CD14-positive monocyte (primary cell): ENCODE measurements at regions not wholly inside any gene's neighbourhood (a gene's known extent, or its start where the extent isn't known, plus 50 kb on each side); places are given as distances from the start of the nearest gene placed in this dataset.

Experiments used
- DNase-seq, 3 donors: peaks; one replicate each; pipeline ENCODE4 v3.0.0-alpha.2; 2011 to 2022
- H2AFZ ChIP-seq: 2 replicates; pipeline ENCODE4 v1.6.0; 2012; ENCODE audit warnings: mild to moderate bottlenecking, low read depth, low read length, inconsistent platforms; ENCODE audit not compliant: insufficient read depth, poor library complexity, severe bottlenecking
- H3K27ac ChIP-seq, 2 donors: 1 replicate in 1 of 2; 2 replicates in 1 of 2; pipeline ENCODE4 v1.5.1; 2012 to 2013; ENCODE audit warnings: low read length in 2 of 2, control low read depth in 1 of 2, inconsistent platforms in 1 of 2, low read depth in 1 of 2, mild to moderate bottlenecking in 1 of 2
- H3K27me3 ChIP-seq, 2 donors: one replicate each; pipeline versions ENCODE4 v1.6.0 to v1.6.1; 2011 to 2013; ENCODE audit warnings: low read length in 2 of 2; ENCODE audit not compliant: control insufficient read depth in 2 of 2, insufficient read depth in 2 of 2
- H3K36me3 ChIP-seq, 2 donors: replicated peaks in 1 of 2; 1 replicate in 1 of 2; 2 replicates in 1 of 2; pipeline versions ENCODE4 v1.5.1 to v1.6.1; 2012 to 2013; ENCODE audit warnings: low read length in 2 of 2, control low read depth in 1 of 2, inconsistent platforms in 1 of 2, mild to moderate bottlenecking in 1 of 2; ENCODE audit not compliant: insufficient read depth in 2 of 2, control insufficient read depth in 1 of 2
- H3K4me1 ChIP-seq, 2 donors: 1 replicate in 1 of 2; 2 replicates in 1 of 2; pipeline versions ENCODE4 v1.5.1 to v1.6.1; 2012 to 2013; ENCODE audit warnings: low read length in 2 of 2, control low read depth in 1 of 2, inconsistent platforms in 1 of 2, mild to moderate bottlenecking in 1 of 2, moderate library complexity in 1 of 2; ENCODE audit not compliant: insufficient read depth in 2 of 2, control insufficient read depth in 1 of 2
- H3K4me2 ChIP-seq: replicated peaks from 2 replicates; pipeline ENCODE3; 2012; ENCODE audit warnings: low read length, moderate library complexity, mild to moderate bottlenecking; ENCODE audit not compliant: poor library complexity, severe bottlenecking; ENCODE audit errors: extremely low read depth
- H3K4me3 ChIP-seq, 3 experiments: fragments of 200-600 bp in 1 of 3; sonication (generic) in 1 of 3; replicated peaks in 1 of 3; 1 replicate in 2 of 3; 2 replicates in 1 of 3; pipeline ENCODE4 v1.5.1; 2011 to 2013; ENCODE audit warnings: low read length in 3 of 3, mild to moderate bottlenecking in 3 of 3, control low read depth in 2 of 3, low read depth in 2 of 3, inconsistent platforms in 1 of 3, moderate library complexity in 1 of 3
- H3K79me2 ChIP-seq: 2 replicates; pipeline ENCODE4 v1.6.0; 2012; ENCODE audit warnings: mild to moderate bottlenecking, control low read depth, inconsistent platforms, low read length, moderate library complexity; ENCODE audit not compliant: insufficient read depth
- H3K9ac ChIP-seq: 2 replicates; pipeline ENCODE4 v1.6.0; 2017; ENCODE audit warnings: low read length, mild to moderate bottlenecking; ENCODE audit not compliant: insufficient read depth, poor library complexity, severe bottlenecking
- H3K9me3 ChIP-seq, 2 donors: replicated peaks in 1 of 2; 1 replicate in 1 of 2; 2 replicates in 1 of 2; pipeline versions ENCODE4 v1.5.1 to v1.6.1; 2012 to 2013; ENCODE audit warnings: low read length in 2 of 2, control low read depth in 1 of 2; ENCODE audit not compliant: control insufficient read depth in 1 of 2, insufficient read depth in 1 of 2
- H4K20me1 ChIP-seq: 2 replicates; pipeline ENCODE4 v1.6.0; 2012; ENCODE audit warnings: mild to moderate bottlenecking, low read length, control low read depth, moderate library complexity; ENCODE audit not compliant: insufficient read depth
- H3K27ac Mint-ChIP-seq, 7 donors: one replicate each; pipeline ENCODE4 v1.8.0; 2020; ENCODE audit warnings: mild to moderate bottlenecking in 7 of 7, mixed read lengths in 7 of 7, moderate library complexity in 6 of 7, inconsistent platforms in 2 of 7
- H3K27me3 Mint-ChIP-seq, 3 donors: one replicate each; pipeline ENCODE4 v1.8.0; 2021 to 2022; ENCODE audit warnings: low read depth in 3 of 3, mild to moderate bottlenecking in 3 of 3, mixed read lengths in 3 of 3, moderate library complexity in 3 of 3, inconsistent platforms in 1 of 3
- H3K36me3 Mint-ChIP-seq, 2 donors: one replicate each; pipeline ENCODE4 v1.8.0; 2020; ENCODE audit warnings: mixed read lengths in 2 of 2, inconsistent platforms in 1 of 2, mild to moderate bottlenecking in 1 of 2
- H3K4me1 Mint-ChIP-seq: one replicate; pipeline ENCODE4 v1.8.0; 2020; ENCODE audit warnings: mild to moderate bottlenecking, mixed read lengths
- H3K4me3 Mint-ChIP-seq, 2 donors: one replicate each; pipeline ENCODE4 v1.8.0; 2020; ENCODE audit warnings: mild to moderate bottlenecking in 2 of 2, mixed read lengths in 2 of 2, moderate library complexity in 1 of 2
- H3K9me3 Mint-ChIP-seq, 7 donors: one replicate each; pipeline ENCODE4 v1.8.0; 2020 to 2022; ENCODE audit warnings: mixed read lengths in 7 of 7, mild to moderate bottlenecking in 6 of 7, moderate library complexity in 6 of 7, inconsistent platforms in 2 of 7
- WGBS: methylation state at CpG from one replicate; pipeline ENCODE4 v1.1.5; 2013; ENCODE audit warnings: missing lambda C conversion rate; ENCODE audit not compliant: insufficient coverage; 5-methylcytosine and 5-hydroxymethylcytosine counted together
- intact Hi-C, 2 donors: fragments of 100-400 bp; cut with micrococcal nuclease; formaldehyde crosslinking; loops; one replicate each; pipeline versions ENCODE4 v1.15.0 to v1.15.1; 2023
- TF ChIP-seq, protein P1 (sequence below): fragments of 200-600 bp; IDR thresholded peaks from one replicate; pipeline ENCODE4 v1.8.0; 2022; ENCODE audit warnings: antibody characterized with exemption, mild to moderate bottlenecking

DNA sequence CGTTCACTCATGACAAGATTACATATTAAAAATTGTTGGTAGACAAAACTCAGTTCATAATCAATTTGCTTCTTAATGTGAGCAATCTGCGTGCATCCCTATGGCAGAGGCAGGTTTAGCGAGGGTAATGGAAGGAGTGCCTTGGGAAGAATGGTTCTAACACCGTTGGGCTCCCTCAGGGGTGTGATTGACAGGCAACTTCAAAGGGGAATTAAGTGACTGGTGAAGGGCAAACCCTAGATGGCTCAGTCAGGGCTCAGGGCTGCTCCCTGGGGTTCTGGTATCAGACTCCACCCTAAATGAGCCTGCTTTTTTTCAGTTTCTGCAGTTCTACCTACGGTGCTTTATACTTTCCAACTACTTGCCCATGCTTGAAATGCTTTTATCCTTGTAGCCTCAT is 419.5 kb upstream of the CELF4 start:
- H4K20me1 ChIP-seq: no peaks in the 10 kb centered on the region
- Mint-ChIP-seq H3K9me3 (peaks cover 0 to 8% (median 2%) of the 10 kb centered on the region in 7 donors), H3K4me1 (no peaks in the 10 kb centered on the region), H3K27ac (no peak overlapping the region), H3K4me3 (no peak overlapping the region), H3K27me3 (no peaks in the 10 kb centered on the region), H3K36me3 (no peaks in the 10 kb centered on the region)
- TF ChIP-seq, protein P1, sequence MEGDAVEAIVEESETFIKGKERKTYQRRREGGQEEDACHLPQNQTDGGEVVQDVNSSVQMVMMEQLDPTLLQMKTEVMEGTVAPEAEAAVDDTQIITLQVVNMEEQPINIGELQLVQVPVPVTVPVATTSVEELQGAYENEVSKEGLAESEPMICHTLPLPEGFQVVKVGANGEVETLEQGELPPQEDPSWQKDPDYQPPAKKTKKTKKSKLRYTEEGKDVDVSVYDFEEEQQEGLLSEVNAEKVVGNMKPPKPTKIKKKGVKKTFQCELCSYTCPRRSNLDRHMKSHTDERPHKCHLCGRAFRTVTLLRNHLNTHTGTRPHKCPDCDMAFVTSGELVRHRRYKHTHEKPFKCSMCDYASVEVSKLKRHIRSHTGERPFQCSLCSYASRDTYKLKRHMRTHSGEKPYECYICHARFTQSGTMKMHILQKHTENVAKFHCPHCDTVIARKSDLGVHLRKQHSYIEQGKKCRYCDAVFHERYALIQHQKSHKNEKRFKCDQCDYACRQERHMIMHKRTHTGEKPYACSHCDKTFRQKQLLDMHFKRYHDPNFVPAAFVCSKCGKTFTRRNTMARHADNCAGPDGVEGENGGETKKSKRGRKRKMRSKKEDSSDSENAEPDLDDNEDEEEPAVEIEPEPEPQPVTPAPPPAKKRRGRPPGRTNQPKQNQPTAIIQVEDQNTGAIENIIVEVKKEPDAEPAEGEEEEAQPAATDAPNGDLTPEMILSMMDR: no peak
- WGBS: 91% methylated on average over 2 of the region's 5 CpGs
- no peak overlapping the region for H3K9ac ChIP-seq
- no peaks in the 10 kb centered on the region for H3K4me1 ChIP-seq
- no peaks in the 10 kb centered on the region for H3K36me3 ChIP-seq
- no peak overlapping the region for H3K4me3 ChIP-seq
- H3K27me3 ChIP-seq: no peaks in the 10 kb centered on the region
- no peak for DNase-seq
- no peak overlapping the region for H2AFZ ChIP-seq
- intact Hi-C loops: loop anchor here in 1 of 2 donors (10.0 kb wide), 1 partner anchor 60 kb away; no protein-coding TSS in a partner anchor
- H3K79me2 ChIP-seq: no peaks in the 10 kb centered on the region
- H3K4me2 ChIP-seq: no peak overlapping the region
- H3K9me3 ChIP-seq: no peaks in the 10 kb centered on the region
- H3K27ac ChIP-seq: no peak overlapping the region

DNA sequence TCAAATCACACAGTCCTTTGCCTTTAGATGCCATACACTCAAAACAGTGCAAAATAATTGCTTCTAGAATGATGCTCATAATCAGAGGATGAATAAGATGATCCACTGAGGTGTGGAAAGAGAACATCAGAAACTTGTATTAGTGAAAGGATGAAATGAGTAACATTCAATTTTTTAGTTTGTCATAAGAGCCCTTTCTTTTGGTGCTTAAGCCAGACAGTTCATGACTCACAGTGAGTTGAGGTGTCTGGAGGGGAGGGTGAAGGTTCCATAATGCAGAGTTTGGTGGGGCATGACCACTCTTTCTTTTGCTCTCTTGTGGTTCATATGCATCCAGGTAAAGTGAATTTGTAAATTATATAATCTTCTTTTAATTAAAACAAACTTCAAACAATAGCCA is 415.0 kb upstream of the CELF4 start:
- no peaks in the 10 kb centered on the region for H3K27me3 ChIP-seq
- H3K27ac Mint-ChIP-seq: no peak overlapping the region
- peaks cover 0 to 1% (median 0%) of the 10 kb centered on the region in 3 donors for H3K27me3 Mint-ChIP-seq

More for the DNA sequence above, 415.0 kb upstream of the CELF4 start:
- Histone ChIP-seq H3K79me2 (no peaks in the 10 kb centered on the region), H2AFZ (no peak overlapping the region), H3K9me3 (peaks cover 0 to 7% of the 10 kb centered on the region in 2 donors), H3K27ac (no peak overlapping the region), H4K20me1 (no peaks in the 10 kb centered on the region), H3K4me2 (no peak overlapping the region), H3K9ac (no peak overlapping the region), H3K36me3 (no peaks in the 10 kb centered on the region), H3K4me1 (no peaks in the 10 kb centered on the region), H3K4me3 (no peak overlapping the region)
- Mint-ChIP-seq H3K4me1 (no peaks in the 10 kb centered on the region), H3K4me3 (no peak overlapping the region), H3K36me3 (no peaks in the 10 kb centered on the region), H3K9me3 (peaks cover 0 to 8% (median 2%) of the 10 kb centered on the region in 7 donors)
- TF ChIP-seq, protein P1: no peak
- intact Hi-C loops: loop anchor here in 1 of 2 donors (10.0 kb wide), 1 partner anchor 56 kb away; no protein-coding TSS in a partner anchor
- no peak for DNase-seq
